Nephron progenitor cell (in vitro differentiated cells): ENCODE measurements at regions not wholly inside any gene's neighbourhood (a gene's known extent, or its start where the extent isn't known, plus 50 kb on each side); places are given as distances from the start of the nearest gene placed in this dataset.

Experiments
- DNase-seq: peaks from one replicate; pipeline ENCODE4 v3.0.0; 2021
- H3K27ac Mint-ChIP-seq: 2 replicates; pipeline ENCODE4 v1.8.0; 2021; ENCODE audit warnings: mild to moderate bottlenecking, moderate library complexity, mixed read lengths
- H3K27me3 Mint-ChIP-seq: 2 replicates; pipeline ENCODE4 v1.8.0; 2021; ENCODE audit warnings: mild to moderate bottlenecking, low read depth, mixed read lengths; ENCODE audit not compliant: poor library complexity
- H3K36me3 Mint-ChIP-seq: 2 replicates; pipeline ENCODE4 v1.8.0; 2021; ENCODE audit warnings: low read depth, mixed read lengths
- H3K4me1 Mint-ChIP-seq: 2 replicates; pipeline ENCODE4 v1.8.0; 2021; ENCODE audit warnings: mixed read lengths
- H3K4me3 Mint-ChIP-seq: 2 replicates; pipeline ENCODE4 v1.8.0; 2021; ENCODE audit warnings: mild to moderate bottlenecking, moderate library complexity, mixed read lengths
- H3K9me3 Mint-ChIP-seq: 2 replicates; pipeline ENCODE4 v1.8.0; 2021; ENCODE audit warnings: mild to moderate bottlenecking, moderate library complexity, mixed read lengths
- CTCF ChIP-seq: fragments of 200-600 bp; sonication (generic); IDR thresholded peaks from 2 replicates; pipeline ENCODE4 v1.5.0; 2021; ENCODE audit warnings: antibody characterized with exemption

- Mint-ChIP-seq H3K27ac (no peak overlapping the region), H3K36me3 (no peaks in the 10 kb centered on the region), H3K27me3 (peaks cover 21% of the 10 kb centered on the region), H3K9me3 (no peaks in the 10 kb centered on the region), H3K4me3 (no peak overlapping the region), H3K4me1 (peaks cover 6% of the 10 kb centered on the region)
- no peak for TF ChIP-seq CTCF
- DNase-seq, result no peak
These were observed 83.3 kb downstream of the ZNF621 start for GRCh38 chr3:40608091-40608490.

GRCh38 chr3:40613306-40613705 lies 88.5 kb downstream of the ZNF621 start:
- H3K27me3 Mint-ChIP-seq, result peaks cover 46% of the 10 kb centered on the region

GRCh38 chr3:40615110-40615915 lies 90.6 kb downstream of the ZNF621 start:
- DNase-seq, result peak; percentile 51
- peaks cover 39% of the 10 kb centered on the region for H3K27me3 Mint-ChIP-seq
- H3K36me3 Mint-ChIP-seq, result no peaks in the 10 kb centered on the region
- no peak for TF ChIP-seq CTCF
- peaks cover 24% of the 10 kb centered on the region for H3K4me1 Mint-ChIP-seq
- no peaks in the 10 kb centered on the region for H3K9me3 Mint-ChIP-seq
- no peak overlapping the region for H3K27ac Mint-ChIP-seq
- peak overlapping the region; percentile 81 for H3K4me3 Mint-ChIP-seq

More at GRCh38 chr3:40613306-40613705, 88.5 kb downstream of the ZNF621 start:
- H3K4me1 Mint-ChIP-seq, result peaks cover 24% of the 10 kb centered on the region
- no peaks in the 10 kb centered on the region for H3K9me3 Mint-ChIP-seq
- no peak overlapping the region for H3K27ac Mint-ChIP-seq
- no peak overlapping the region for H3K4me3 Mint-ChIP-seq
- TF ChIP-seq CTCF, result no peak
- H3K36me3 Mint-ChIP-seq, result no peaks in the 10 kb centered on the region
- no peak for DNase-seq

GRCh38 chr3:40615918-40616819 lies 91.4 kb downstream of the ZNF621 start:
- no peak for DNase-seq
- H3K4me1 Mint-ChIP-seq, result peaks cover 24% of the 10 kb centered on the region
- no peaks in the 10 kb centered on the region for H3K9me3 Mint-ChIP-seq
- H3K27me3 Mint-ChIP-seq, result peaks cover 39% of the 10 kb centered on the region
- no peak overlapping the region for H3K27ac Mint-ChIP-seq
- peak overlapping the region; percentile 81 for H3K4me3 Mint-ChIP-seq
- TF ChIP-seq CTCF, result no peak
- no peaks in the 10 kb centered on the region for H3K36me3 Mint-ChIP-seq

- Mint-ChIP-seq H3K27me3 (peaks cover 39% of the 10 kb centered on the region), H3K4me3 (peak overlapping the region; percentile 37), H3K9me3 (no peaks in the 10 kb centered on the region), H3K36me3 (no peaks in the 10 kb centered on the region), H3K27ac (no peak overlapping the region), H3K4me1 (peaks cover 24% of the 10 kb centered on the region)
- DNase-seq, result no peak
- no peak for TF ChIP-seq CTCF
These were observed 92.3 kb downstream of the ZNF621 start for GRCh38 chr3:40617084-40617483.
